MM.1S (cell line): ENCODE measurements at regions not wholly inside any gene's neighbourhood (a gene's known extent, or its start where the extent isn't known, plus 50 kb on each side); places are given as distances from the start of the nearest gene placed in this dataset.

Experiments used
- DNase-seq: peaks from one replicate; pipeline ENCODE4 v3.0.0-alpha.2; 2015
- H2AFZ ChIP-seq: fragments of 300-600 bp; sonication (generic); 2 replicates; pipeline ENCODE4 v1.6.0; 2016; ENCODE audit warnings: antibody characterized with exemption, low read length
- H3F3A ChIP-seq: fragments of 300-600 bp; sonication (generic); 2 replicates; pipeline ENCODE4 v1.6.1; 2016; ENCODE audit warnings: mild to moderate bottlenecking, antibody characterized with exemption, low read length, moderate library complexity, mixed read lengths; ENCODE audit not compliant: insufficient read depth
- H3K27ac ChIP-seq: fragments of 300-600 bp; sonication (generic); 2 replicates; pipeline ENCODE4 v1.5.1; 2016; ENCODE audit warnings: mild to moderate bottlenecking, low read length
- H3K27me3 ChIP-seq: fragments of 300-600 bp; sonication (generic); replicated peaks from 2 replicates; pipeline ENCODE4 v1.6.0; 2016; ENCODE audit warnings: low read length; ENCODE audit not compliant: insufficient read depth
- H3K36me3 ChIP-seq: fragments of 300-600 bp; sonication (generic); replicated peaks from 2 replicates; pipeline ENCODE4 v1.6.1; 2016; ENCODE audit warnings: mild to moderate bottlenecking, low read length, mixed read lengths; ENCODE audit not compliant: insufficient read depth
- H3K4me1 ChIP-seq: fragments of 300-600 bp; sonication (generic); 2 replicates; pipeline ENCODE4 v1.6.1; 2016; ENCODE audit warnings: low read length, mixed read lengths
- H3K4me2 ChIP-seq: fragments of 300-600 bp; sonication (generic); 2 replicates; pipeline ENCODE4 v1.6.0; 2016; ENCODE audit warnings: low read depth, low read length
- H3K4me3 ChIP-seq: fragments of 300-600 bp; sonication (generic); 2 replicates; pipeline ENCODE4 v1.5.1; 2016; ENCODE audit warnings: low read length, mixed read lengths
- H3K79me2 ChIP-seq: fragments of 300-600 bp; sonication (generic); 2 replicates; pipeline ENCODE4 v1.6.1; 2016; ENCODE audit warnings: mixed run types, low read length, mixed read lengths
- H3K9ac ChIP-seq: fragments of 300-600 bp; sonication (generic); 2 replicates; pipeline ENCODE4 v1.6.1; 2016; ENCODE audit warnings: low read length, mixed read lengths
- H3K9me2 ChIP-seq: fragments of 300-600 bp; sonication (generic); replicated peaks from 2 replicates; pipeline ENCODE4 v1.6.1; 2016; ENCODE audit warnings: mild to moderate bottlenecking, low read length, mixed read lengths; ENCODE audit not compliant: insufficient read depth
- H3K9me3 ChIP-seq: fragments of 300-600 bp; sonication (generic); replicated peaks from 2 replicates; pipeline ENCODE4 v1.6.1; 2016; ENCODE audit warnings: mild to moderate bottlenecking, low read length, mixed read lengths; ENCODE audit not compliant: insufficient read depth
- H4K20me1 ChIP-seq: fragments of 300-600 bp; sonication (generic); 2 replicates; pipeline ENCODE4 v1.6.1; 2016; ENCODE audit warnings: mild to moderate bottlenecking, low read length, moderate library complexity, mixed read lengths; ENCODE audit not compliant: insufficient read depth
- CTCF ChIP-seq: fragments of 300-600 bp; sonication (generic); IDR thresholded peaks from 2 replicates; pipeline ENCODE4 v1.5.1; 2016; ENCODE audit warnings: antibody characterized with exemption, low read length, mixed read lengths
- EZH2 ChIP-seq: fragments of 300-600 bp; sonication (generic); optimal IDR thresholded peaks from 2 replicates; pipeline ENCODE3; 2017; ENCODE audit warnings: low read depth, mild to moderate bottlenecking, antibody characterized with exemption, low read length, mixed read lengths
- EZH2phosphoT487 ChIP-seq: fragments of 300-600 bp; sonication (generic); IDR thresholded peaks from 2 replicates; pipeline ENCODE4 v1.6.1; 2018; ENCODE audit warnings: antibody characterized with exemption, low read length

- no peak for DNase-seq
- Histone ChIP-seq H4K20me1 (no peaks in the 10 kb centered on the region), H3K9me2 (no peaks in the 10 kb centered on the region), H3K9me3 (no peaks in the 10 kb centered on the region), H3K4me2 (no peak overlapping the region), H3K4me1 (no peaks in the 10 kb centered on the region), H3K36me3 (no peaks in the 10 kb centered on the region), H3K4me3 (no peak overlapping the region), H3K9ac (no peak overlapping the region), H3K27me3 (no peaks in the 10 kb centered on the region), H3K79me2 (no peaks in the 10 kb centered on the region), H2AFZ (no peak overlapping the region), H3F3A (no peaks in the 10 kb centered on the region), H3K27ac (no peak overlapping the region)
- TF ChIP-seq CTCF (no peak), EZH2phosphoT487 (no peak), EZH2 (no peak)
Observed at GRCh38 chr2:215660687-215661086, 224.8 kb upstream of the FN1 start.

- Histone ChIP-seq H2AFZ (no peak overlapping the region), H3K27me3 (no peaks in the 10 kb centered on the region), H3K4me3 (no peak overlapping the region), H3K9me2 (no peaks in the 10 kb centered on the region), H3K79me2 (no peaks in the 10 kb centered on the region), H3K4me1 (no peaks in the 10 kb centered on the region), H3F3A (no peaks in the 10 kb centered on the region), H4K20me1 (no peaks in the 10 kb centered on the region), H3K27ac (no peak overlapping the region), H3K9me3 (no peaks in the 10 kb centered on the region), H3K36me3 (no peaks in the 10 kb centered on the region), H3K9ac (no peak overlapping the region), H3K4me2 (no peak overlapping the region)
- DNase-seq, result no peak
- TF ChIP-seq EZH2phosphoT487 (no peak), EZH2 (no peak), CTCF (no peak)
Observed at GRCh38 chr2:215659650-215660049, 223.8 kb upstream of the FN1 start.

GRCh38 chr2:215658635-215659305 is 222.9 kb upstream of the FN1 start:
- no peaks in the 10 kb centered on the region for H3K36me3 ChIP-seq
- H3K9me3 ChIP-seq, result no peaks in the 10 kb centered on the region
- no peak overlapping the region for H3K4me2 ChIP-seq
- no peaks in the 10 kb centered on the region for H3K4me1 ChIP-seq
- H4K20me1 ChIP-seq, result no peaks in the 10 kb centered on the region
- H3K79me2 ChIP-seq, result no peaks in the 10 kb centered on the region
- H3K27ac ChIP-seq, result no peak overlapping the region
- H3K27me3 ChIP-seq, result no peaks in the 10 kb centered on the region
- no peak for DNase-seq
- no peak for TF ChIP-seq CTCF
- no peak for TF ChIP-seq EZH2
- TF ChIP-seq EZH2phosphoT487, result no peak
- H3K9ac ChIP-seq, result no peak overlapping the region
- no peaks in the 10 kb centered on the region for H3F3A ChIP-seq
- no peak overlapping the region for H2AFZ ChIP-seq
- no peak overlapping the region for H3K4me3 ChIP-seq
- H3K9me2 ChIP-seq, result no peaks in the 10 kb centered on the region
